GM23248 (cell line): ENCODE measurements at regions not wholly inside any gene's neighbourhood (a gene's known extent, or its start where the extent isn't known, plus 50 kb on each side); places are given as distances from the start of the nearest gene placed in this dataset.
"Not testable (repeated sequence)": the region's sequence is repeated elsewhere in the genome, so short reads cannot be mapped to it uniquely, and the experiment has no call there.

Experiments
- DNase-seq: peaks from one replicate; pipeline ENCODE4 v3.0.0-alpha.2; 2015
- H2AFZ ChIP-seq: fragments of 200-600 bp; sonication (generic); 2 replicates; pipeline ENCODE4 v1.6.1; 2016; ENCODE audit warnings: antibody characterized with exemption
- H3F3A ChIP-seq: fragments of 200-600 bp; sonication (generic); 2 replicates; pipeline ENCODE4 v1.6.1; 2016; ENCODE audit warnings: mild to moderate bottlenecking, antibody characterized with exemption, mixed run types; ENCODE audit not compliant: insufficient read depth
- H3K27ac ChIP-seq: fragments of 200-600 bp; sonication (generic); 2 replicates; pipeline ENCODE4 v1.5.1; 2016; ENCODE audit warnings: mild to moderate bottlenecking
- H3K27me3 ChIP-seq: fragments of 200-600 bp; sonication (generic); replicated peaks from 2 replicates; pipeline ENCODE4 v1.6.1; 2016; ENCODE audit warnings: mild to moderate bottlenecking; ENCODE audit not compliant: insufficient read depth
- H3K36me3 ChIP-seq: fragments of 200-600 bp; sonication (generic); 2 replicates; pipeline ENCODE4 v1.6.1; 2016; ENCODE audit warnings: low read depth, mild to moderate bottlenecking
- H3K4me1 ChIP-seq: fragments of 200-600 bp; sonication (generic); 2 replicates; pipeline ENCODE4 v1.6.1; 2016; ENCODE audit warnings: mild to moderate bottlenecking; ENCODE audit not compliant: insufficient read depth
- H3K4me2 ChIP-seq: fragments of 200-600 bp; sonication (generic); one replicate; pipeline ENCODE4 v1.6.1; 2016; ENCODE audit warnings: mild to moderate bottlenecking; ENCODE audit not compliant: unreplicated experiment
- H3K4me3 ChIP-seq: fragments of 200-600 bp; sonication (generic); 2 replicates; pipeline ENCODE4 v1.5.1; 2016; ENCODE audit warnings: mild to moderate bottlenecking
- H3K79me2 ChIP-seq: fragments of 200-600 bp; sonication (generic); 2 replicates; pipeline ENCODE4 v1.6.1; 2016; ENCODE audit warnings: mild to moderate bottlenecking; ENCODE audit not compliant: insufficient read depth
- H3K9ac ChIP-seq: fragments of 200-600 bp; sonication (generic); 2 replicates; pipeline ENCODE4 v1.6.1; 2016; ENCODE audit warnings: mild to moderate bottlenecking
- H3K9me2 ChIP-seq: fragments of 200-600 bp; sonication (generic); 2 replicates; pipeline ENCODE4 v1.6.1; 2016; ENCODE audit warnings: mixed run types, mild to moderate bottlenecking, moderate library complexity; ENCODE audit not compliant: insufficient read depth
- H3K9me3 ChIP-seq: fragments of 200-600 bp; sonication (generic); one replicate; pipeline ENCODE4 v1.6.1; 2017; ENCODE audit warnings: low read depth
- H4K20me1 ChIP-seq: fragments of 200-600 bp; sonication (generic); 2 replicates; pipeline ENCODE4 v1.6.0; 2016; ENCODE audit not compliant: insufficient read depth
- whole genome bisulfite sequencing, 2 experiments: methylation state at CpG; one replicate each; pipeline ENCODE4 v1.1.6; 2015 to 2017; ENCODE audit warnings: low lambda C conversion rate in 2 of 2, low coverage in 1 of 2; ENCODE audit errors: missing lambda C conversion rate in 2 of 2; 5-methylcytosine and 5-hydroxymethylcytosine counted together
- in situ Hi-C: fragments of 300-500 bp; cut with MboI; formaldehyde crosslinking; loops from 2 replicates; pipeline ENCODE4 v1.15.0; 2020

- H3K4me2 ChIP-seq, H4K20me1 ChIP-seq, H3K4me3 ChIP-seq, H3F3A ChIP-seq, in situ Hi-C loops, H3K9me2 ChIP-seq, DNase-seq, H3K4me1 ChIP-seq, H3K27me3 ChIP-seq, H3K9me3 ChIP-seq, H3K79me2 ChIP-seq, H2AFZ ChIP-seq, H3K9ac ChIP-seq, H3K36me3 ChIP-seq, H3K27ac ChIP-seq: not testable (repeated sequence)
- WGBS, 2 experiments, result no CpG with 5 or more reads among the region's 15 CpGs
Measured at GRCh38 chr14:19052977-19053376, 85.7 kb downstream of the POTEM start.

- H3F3A ChIP-seq, H3K9me3 ChIP-seq, H3K27ac ChIP-seq, DNase-seq, H3K36me3 ChIP-seq, H3K9ac ChIP-seq, H3K27me3 ChIP-seq, H4K20me1 ChIP-seq, H2AFZ ChIP-seq, H3K4me3 ChIP-seq, in situ Hi-C loops, H3K4me2 ChIP-seq, H3K79me2 ChIP-seq, H3K4me1 ChIP-seq, H3K9me2 ChIP-seq: not testable (repeated sequence)
- no CpG with 5 or more reads among the region's 27 CpGs for WGBS, 2 experiments
Measured at GRCh38 chr14:19053426-19054050, 86.3 kb downstream of the POTEM start.

- H4K20me1 ChIP-seq, in situ Hi-C loops, H3K9me3 ChIP-seq, H3K36me3 ChIP-seq, H3K27ac ChIP-seq, H3K79me2 ChIP-seq, H3K4me2 ChIP-seq, H3F3A ChIP-seq, H3K9ac ChIP-seq, DNase-seq, H3K9me2 ChIP-seq, H3K4me3 ChIP-seq, H3K4me1 ChIP-seq, H3K27me3 ChIP-seq, H2AFZ ChIP-seq: not testable (repeated sequence)
- 40 to 44% methylated on average over 11 to 15 of the region's 27 CpGs for WGBS, 2 experiments
Measured at GRCh38 chr14:19054108-19054721, 87.0 kb downstream of the POTEM start.

GRCh38 chr14:19054934-19055333 lies 87.7 kb downstream of the POTEM start:
- in situ Hi-C loops, H3K4me2 ChIP-seq, H3K4me3 ChIP-seq: not testable (repeated sequence)

GRCh38 chr14:19059066-19059465 lies 91.8 kb downstream of the POTEM start:
- H3K9me3 ChIP-seq, H3K79me2 ChIP-seq, H2AFZ ChIP-seq, H4K20me1 ChIP-seq, DNase-seq, H3K36me3 ChIP-seq, in situ Hi-C loops, H3K4me2 ChIP-seq, H3K27ac ChIP-seq, H3F3A ChIP-seq, H3K27me3 ChIP-seq, H3K4me1 ChIP-seq, H3K4me3 ChIP-seq, H3K9ac ChIP-seq, H3K9me2 ChIP-seq: not testable (repeated sequence)
- 5 to 6% methylated on average over 2 of the region's 2 CpGs for WGBS, 2 experiments

More at GRCh38 chr14:19054934-19055333, 87.7 kb downstream of the POTEM start:
- not testable (repeated sequence) for H3K9me3 ChIP-seq, H3K36me3 ChIP-seq, H3K9ac ChIP-seq, H3K4me1 ChIP-seq, H3K27ac ChIP-seq, H4K20me1 ChIP-seq, H2AFZ ChIP-seq, H3K9me2 ChIP-seq, DNase-seq, H3F3A ChIP-seq, H3K27me3 ChIP-seq, H3K79me2 ChIP-seq
- WGBS, 2 experiments, result 0% methylated on average over 1 of the region's 20 CpGs; no CpG with 5 or more reads in 1 of the 2 experiments

GRCh38 chr14:19061689-19062450 lies 94.6 kb downstream of the POTEM start:
- H2AFZ ChIP-seq, H3K4me1 ChIP-seq, H4K20me1 ChIP-seq, H3F3A ChIP-seq, H3K27me3 ChIP-seq, DNase-seq, H3K79me2 ChIP-seq, H3K27ac ChIP-seq, H3K36me3 ChIP-seq, in situ Hi-C loops, H3K9me3 ChIP-seq, H3K9me2 ChIP-seq, H3K4me2 ChIP-seq, H3K9ac ChIP-seq, H3K4me3 ChIP-seq: not testable (repeated sequence)
- no CpG with 5 or more reads among the region's 34 CpGs for WGBS, 2 experiments

- H3K79me2 ChIP-seq, H3K9me2 ChIP-seq, H3K27ac ChIP-seq, H4K20me1 ChIP-seq, DNase-seq, H3K9me3 ChIP-seq, in situ Hi-C loops, H3K27me3 ChIP-seq, H3K4me2 ChIP-seq, H3K4me1 ChIP-seq, H2AFZ ChIP-seq, H3K36me3 ChIP-seq, H3K4me3 ChIP-seq, H3K9ac ChIP-seq, H3F3A ChIP-seq: not testable (repeated sequence)
- WGBS, 2 experiments, result 0 to 10% methylated on average over 1 of the region's 3 CpGs
Measured at GRCh38 chr14:19068957-19069356, 101.7 kb downstream of the POTEM start.
